HG03135 (cell line): ENCODE measurements at regions not wholly inside any gene's neighbourhood (a gene's known extent, or its start where the extent isn't known, plus 50 kb on each side); places are given as distances from the start of the nearest gene placed in this dataset.

ENCODE experiments used
- ATAC-seq: cut with Tn5 transposase; IDR thresholded peaks from one replicate; pipeline ENCODE4 v1.9.1; 2021; ENCODE audit warnings: mild to moderate bottlenecking, moderate library complexity; ENCODE audit not compliant: unreplicated experiment

GRCh38 chr9:79353856-79354520 is 217.8 kb upstream of the TLE4 start:
- ATAC-seq, result no peak

- ATAC-seq, result no peak
Measured at GRCh38 chr9:79357194-79357593, 214.6 kb upstream of the TLE4 start.

- ATAC-seq, result no peak
Measured at GRCh38 chr9:79357616-79358015, 214.1 kb upstream of the TLE4 start.

GRCh38 chr9:79360387-79361347 is 211.1 kb upstream of the TLE4 start:
- no peak for ATAC-seq

- ATAC-seq, result no peak
Measured at GRCh38 chr9:79362100-79363081, 209.4 kb upstream of the TLE4 start.

GRCh38 chr9:79369676-79370075 is 202.1 kb upstream of the TLE4 start:
- ATAC-seq, result no peak

- no peak for ATAC-seq
Measured at GRCh38 chr9:79371301-79371700, 200.5 kb upstream of the TLE4 start.

- ATAC-seq, result no peak
Measured at GRCh38 chr9:79371948-79372555, 199.7 kb upstream of the TLE4 start.

- ATAC-seq, result no peak
Measured at GRCh38 chr9:79377339-79377855, 194.4 kb upstream of the TLE4 start.

- ATAC-seq, result no peak
Measured at GRCh38 chr9:79378107-79378506, 193.7 kb upstream of the TLE4 start.

GRCh38 chr9:79382044-79382443 is 189.7 kb upstream of the TLE4 start:
- no peak for ATAC-seq

GRCh38 chr9:79382458-79382857 is 189.3 kb upstream of the TLE4 start:
- ATAC-seq, result no peak

GRCh38 chr9:79383096-79383495 is 188.7 kb upstream of the TLE4 start:
- no peak for ATAC-seq

- no peak for ATAC-seq
Measured at GRCh38 chr9:79384091-79384490, 187.7 kb upstream of the TLE4 start.

GRCh38 chr9:79384501-79384900 is 187.3 kb upstream of the TLE4 start:
- no peak for ATAC-seq

GRCh38 chr9:79387101-79387835 is 184.5 kb upstream of the TLE4 start:
- no peak for ATAC-seq

- no peak for ATAC-seq
Measured at GRCh38 chr9:79390077-79390698, 181.6 kb upstream of the TLE4 start.

- ATAC-seq, result no peak
Measured at GRCh38 chr9:79390781-79391770, 180.7 kb upstream of the TLE4 start.
